Body of pancreas (tissue), 4 donors: ENCODE measurements at regions not wholly inside any gene's neighbourhood (a gene's known extent, or its start where the extent isn't known, plus 50 kb on each side); places are given as distances from the start of the nearest gene placed in this dataset.

Experiments used
- CTCF ChIP-seq, 7 experiments: fragments of 450-650 bp in 4 of 7; fragments of 200-600 bp in 3 of 7; sonication (generic) in 3 of 7; IDR thresholded peaks; one replicate each; pipeline ENCODE4 v1.5.1; 2016 to 2019; ENCODE audit warnings: antibody characterized with exemption in 7 of 7
- POLR2A ChIP-seq, 3 donors: fragments of 450-650 bp; IDR thresholded peaks; one replicate each; pipeline ENCODE4 v1.6.1; 2016; ENCODE audit warnings: antibody characterized with exemption in 3 of 3, mild to moderate bottlenecking in 2 of 3

DNA sequence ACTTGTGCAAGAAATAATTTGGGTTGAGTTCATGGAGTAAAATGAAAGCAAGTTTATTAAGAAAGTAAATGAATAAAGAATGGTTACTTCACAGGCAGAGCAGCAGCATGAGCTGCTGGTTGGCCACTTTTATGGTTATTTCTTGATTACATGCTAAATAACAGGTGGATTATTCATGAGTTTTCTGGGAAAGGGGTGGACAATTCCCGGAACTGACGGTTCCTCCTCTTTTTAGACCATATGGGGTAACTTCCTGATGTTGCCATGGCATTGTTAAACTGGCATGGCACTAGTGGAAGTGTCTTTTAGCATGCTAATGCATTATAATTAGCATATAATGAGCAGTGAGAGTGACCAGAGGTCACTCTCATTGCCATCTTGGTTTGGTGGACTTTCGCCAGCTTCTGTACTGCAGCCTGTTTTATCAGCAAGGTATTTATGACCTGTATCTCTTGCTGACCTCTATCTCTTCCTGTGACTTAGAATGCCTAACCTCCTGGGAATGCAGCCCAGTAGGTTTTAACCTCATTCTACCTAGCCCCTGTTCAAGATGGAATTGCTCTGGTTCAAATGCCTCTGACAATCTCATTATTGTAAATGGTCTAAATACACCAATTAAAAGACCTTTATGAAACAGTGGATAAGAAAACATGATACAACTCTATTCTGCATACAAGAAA is 114.1 kb upstream of the FIGN start:
- no peak for TF ChIP-seq POLR2A (IDR thresholded peaks at IDR 0.05)
- TF ChIP-seq CTCF (IDR thresholded peaks at IDR 0.05): no peak
